ENCODE measurements at regions not wholly inside any gene's neighbourhood (a gene's known extent, or its start where the extent isn't known, plus 50 kb on each side); places are given as distances from the start of the nearest gene placed in this dataset.

DNA sequence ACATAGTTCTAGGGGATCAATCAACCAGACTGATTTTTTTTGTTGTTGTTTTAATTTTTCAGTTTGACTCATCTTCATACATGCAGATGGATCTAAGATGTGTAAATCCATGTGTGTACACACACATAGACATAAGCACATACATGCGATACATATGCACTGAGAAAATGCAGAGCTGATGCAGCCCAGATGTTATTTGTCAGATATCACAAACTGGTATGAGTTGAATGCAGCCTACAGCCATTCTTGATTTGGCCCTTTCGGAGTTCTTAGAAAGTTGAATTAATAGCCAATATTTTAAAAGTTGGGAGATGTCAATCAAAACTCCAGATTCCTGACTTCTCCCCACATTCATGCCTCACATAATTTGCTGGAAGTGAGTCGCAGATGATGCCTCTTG lies 180.4 kb downstream of the SPATA18 start:
- no peak for DNase-seq (ENCODE audit: low read depth)

DNA sequence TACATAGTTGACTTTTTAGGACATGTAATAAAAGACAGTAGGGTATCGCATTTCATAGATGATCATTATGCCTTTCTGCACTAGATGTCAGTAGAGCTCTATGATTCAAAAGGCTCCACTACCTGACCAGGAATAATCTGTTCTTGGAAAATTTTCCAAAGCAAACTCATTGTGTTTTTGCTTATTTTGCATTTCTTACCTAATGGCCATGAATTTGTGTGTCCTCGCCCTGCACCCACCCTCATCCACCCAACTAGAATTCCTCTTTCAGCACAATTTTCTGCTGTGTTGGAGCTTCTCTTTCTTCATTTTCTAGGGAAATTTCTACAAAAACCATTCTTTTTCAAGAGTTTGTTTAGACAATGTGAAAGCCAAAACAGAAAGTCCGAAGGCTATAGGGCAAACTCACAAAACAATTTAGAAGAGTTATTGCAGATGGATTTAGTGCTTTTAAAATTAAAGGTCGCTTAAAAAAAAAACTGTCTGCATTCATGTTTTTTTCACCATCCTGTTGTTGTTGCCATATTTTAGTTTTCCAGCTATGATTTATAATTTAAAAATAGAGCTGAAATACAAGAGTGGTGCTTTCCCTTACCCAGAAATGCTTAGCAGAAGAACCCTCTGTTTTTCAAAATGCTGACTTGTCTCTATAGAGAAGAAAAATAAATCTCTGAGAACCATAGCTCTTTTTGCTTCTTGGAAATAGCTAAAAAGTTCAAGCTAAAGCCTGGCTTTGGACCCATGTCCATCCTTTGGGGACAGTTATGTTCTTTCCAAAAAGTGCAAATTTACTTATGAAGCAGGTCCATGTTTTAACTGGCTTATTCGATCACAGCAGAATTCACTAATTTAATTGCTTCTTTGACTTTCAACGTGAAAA lies 183.7 kb downstream of the SPATA18 start:
- DNase-seq (ENCODE audit: low read depth), result peak; percentile 9

DNA sequence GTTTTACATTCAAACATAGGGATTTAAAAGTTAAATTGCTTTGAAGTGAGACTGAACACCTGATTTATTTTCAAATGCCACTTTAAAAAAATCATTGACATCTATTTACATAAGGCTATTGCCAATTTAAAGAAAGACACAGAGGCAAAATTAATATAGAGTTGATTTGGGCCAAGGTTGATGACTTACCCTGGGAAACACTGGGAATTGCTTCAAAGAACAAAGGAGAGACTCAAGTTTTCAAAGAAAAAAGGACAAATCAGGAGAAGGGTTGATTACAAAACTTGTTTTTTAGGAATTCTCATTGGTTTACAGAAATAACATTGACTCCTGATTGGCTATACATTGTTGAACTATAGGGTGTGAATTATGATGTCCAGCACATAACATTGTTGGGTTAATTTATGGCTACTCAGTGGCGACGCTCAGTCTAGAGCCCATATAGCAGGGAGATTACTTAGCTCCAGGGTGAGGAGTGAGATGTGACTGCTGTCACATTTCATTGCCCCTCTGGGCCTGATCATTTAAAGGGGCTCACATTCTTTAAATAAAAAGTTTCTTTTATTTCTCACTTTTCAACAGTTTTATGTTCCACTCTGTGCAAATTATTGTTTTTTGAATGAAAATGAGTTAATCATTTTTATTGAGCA lies 184.6 kb downstream of the SPATA18 start:
- no peak for DNase-seq (ENCODE audit: low read depth)

DNA sequence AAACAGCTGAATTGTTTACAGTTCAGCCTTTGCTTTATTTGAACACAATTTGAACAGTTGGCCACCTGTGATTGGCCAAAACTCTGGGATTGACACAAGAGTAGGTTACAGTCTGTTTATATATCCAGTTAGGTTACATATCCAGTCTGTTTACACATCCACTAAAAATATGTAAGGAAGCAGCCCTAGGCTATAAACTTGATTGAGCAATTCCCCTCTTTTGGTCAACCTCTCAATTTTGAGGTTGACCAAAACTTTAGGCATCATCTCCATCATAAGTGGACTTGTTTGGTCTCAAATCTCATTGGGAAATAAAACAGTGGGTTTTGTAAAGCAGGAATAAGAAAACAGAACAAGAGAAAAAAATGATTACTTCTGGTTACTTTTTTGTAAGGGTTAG lies 190.8 kb downstream of the SPATA18 start:
- peak; percentile 6 for DNase-seq (ENCODE audit: low read depth)

DNA sequence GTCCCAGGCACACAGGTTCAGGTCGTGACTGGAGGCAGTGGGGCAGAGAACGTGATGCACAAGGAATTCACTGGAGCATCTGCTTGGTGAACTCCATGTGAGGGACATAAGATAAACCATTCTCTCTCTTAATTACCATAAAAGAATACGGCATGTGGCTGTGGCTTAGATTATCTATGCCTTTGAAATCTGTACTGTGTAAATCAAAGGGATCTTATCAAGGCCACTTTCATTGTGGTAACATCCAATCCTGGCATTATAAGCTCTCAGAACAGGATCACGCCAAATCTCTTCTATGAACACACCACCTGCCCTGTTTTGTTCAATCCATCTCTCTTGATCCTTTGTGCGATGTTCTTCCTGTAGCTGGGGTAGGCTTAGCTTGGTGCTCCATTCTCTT lies 192.3 kb downstream of the SPATA18 start:
- no peak for DNase-seq (ENCODE audit: low read depth)

DNA sequence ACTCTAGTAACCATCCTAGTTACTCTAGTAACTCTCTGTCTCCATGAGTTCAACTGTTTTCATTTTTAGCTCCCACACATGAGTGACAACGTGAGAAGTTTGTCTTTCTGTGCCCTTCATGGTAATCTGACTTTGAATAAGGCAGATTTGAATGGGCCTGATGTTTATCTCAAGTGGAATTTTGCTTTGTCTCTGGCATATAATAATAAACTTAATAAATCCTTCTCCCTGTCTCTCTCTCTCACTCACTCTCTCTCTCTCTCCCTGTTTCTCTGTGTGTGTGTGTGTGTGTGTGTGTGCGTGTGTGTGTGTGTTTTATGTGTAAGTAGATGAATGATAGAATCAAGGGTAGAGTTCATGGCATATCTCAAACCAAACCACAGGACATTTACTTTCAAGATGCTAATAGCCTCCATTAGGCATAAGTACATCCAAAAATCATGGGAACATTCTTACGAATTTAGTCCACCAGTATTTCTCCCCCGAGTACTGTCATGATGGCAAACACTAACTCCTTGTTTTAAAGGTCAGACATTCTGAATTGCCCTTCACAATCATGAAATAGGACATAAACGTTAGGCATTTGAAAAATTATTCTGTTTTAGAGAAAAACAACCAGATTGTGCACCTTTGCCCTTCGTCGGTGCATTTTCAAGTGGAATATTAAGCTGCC lies 193.1 kb downstream of the SPATA18 start:
- no peak for DNase-seq (ENCODE audit: low read depth)

DNA sequence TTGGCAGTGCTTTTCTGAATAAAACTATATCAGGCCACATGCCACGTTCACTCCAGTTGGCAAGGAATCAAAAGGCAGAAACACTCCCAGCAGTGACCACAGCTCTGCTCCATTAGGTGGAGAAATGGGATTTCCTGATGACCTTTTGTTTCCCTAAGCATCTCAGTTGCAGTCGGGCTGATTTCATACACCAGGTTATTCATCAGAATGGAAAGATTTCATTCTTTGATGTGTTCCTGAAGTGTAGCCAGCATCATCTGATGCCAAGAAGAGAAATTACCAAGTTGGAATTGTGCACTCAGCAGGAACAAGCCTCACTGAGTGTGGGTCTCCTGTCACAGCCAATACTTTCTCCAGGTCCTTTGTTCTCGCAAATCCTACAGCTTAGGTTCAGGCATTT lies 193.7 kb downstream of the SPATA18 start:
- DNase-seq (ENCODE audit: low read depth), result no peak

DNA sequence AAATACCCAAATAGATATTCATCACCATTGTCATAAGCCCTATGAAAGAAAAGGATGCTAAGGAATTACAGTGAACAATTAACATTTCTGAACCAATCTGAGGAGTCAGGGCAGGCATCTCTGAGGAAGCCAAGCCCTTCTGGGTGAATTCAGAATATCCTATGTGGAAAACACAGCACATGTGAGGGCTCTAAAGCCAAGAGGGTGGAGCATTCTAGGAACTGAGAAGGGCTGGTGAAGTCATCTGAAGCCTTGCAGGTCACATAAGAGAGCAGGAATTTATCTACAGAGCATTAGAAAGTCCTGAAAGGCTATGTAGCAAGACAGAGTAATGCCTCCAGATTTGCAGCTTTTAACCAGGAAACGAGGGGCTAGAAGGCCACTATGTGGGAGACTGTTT lies 195.7 kb downstream of the SPATA18 start:
- DNase-seq (ENCODE audit: low read depth), result no peak

DNA sequence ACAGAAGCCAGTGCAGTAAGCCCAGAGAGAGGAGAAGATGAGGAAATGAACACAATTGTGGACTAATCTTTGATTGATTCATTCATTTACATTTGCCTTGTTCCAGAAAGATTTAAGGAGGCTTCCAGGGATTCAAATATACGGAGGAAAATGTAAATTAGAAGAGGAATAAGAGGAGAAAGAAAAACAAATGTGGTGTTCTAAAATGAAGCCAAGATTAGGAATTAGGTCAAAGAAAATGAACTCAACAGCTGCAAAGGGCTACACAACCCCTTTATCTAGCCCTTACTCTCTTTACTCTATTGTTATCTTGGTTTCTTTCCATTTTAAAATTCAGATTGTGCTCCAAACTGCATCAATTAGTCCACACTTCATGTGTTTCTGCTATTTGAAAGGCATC lies 196.8 kb downstream of the SPATA18 start:
- DNase-seq (ENCODE audit: low read depth), result no peak

DNA sequence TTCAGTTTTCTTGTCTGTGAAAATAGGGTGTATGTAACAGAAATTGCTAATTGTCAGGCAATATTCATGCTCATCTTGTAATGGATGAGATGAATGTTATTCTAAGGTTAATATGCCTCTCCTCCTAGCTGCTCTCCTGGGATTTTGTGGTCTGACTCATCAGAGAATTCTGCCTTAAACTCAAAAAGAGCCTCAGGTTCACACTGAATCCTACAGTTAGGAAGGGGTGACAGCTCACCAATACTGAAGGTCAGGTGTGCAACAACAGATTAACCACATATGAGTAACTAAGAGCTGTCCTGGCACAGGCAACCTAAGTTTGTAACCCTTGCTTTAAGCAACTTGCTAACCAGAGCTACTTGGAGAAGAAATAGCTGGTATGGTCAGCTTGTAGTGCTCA lies 197.7 kb downstream of the SPATA18 start:
- DNase-seq (ENCODE audit: low read depth), result peak; percentile 9

DNA sequence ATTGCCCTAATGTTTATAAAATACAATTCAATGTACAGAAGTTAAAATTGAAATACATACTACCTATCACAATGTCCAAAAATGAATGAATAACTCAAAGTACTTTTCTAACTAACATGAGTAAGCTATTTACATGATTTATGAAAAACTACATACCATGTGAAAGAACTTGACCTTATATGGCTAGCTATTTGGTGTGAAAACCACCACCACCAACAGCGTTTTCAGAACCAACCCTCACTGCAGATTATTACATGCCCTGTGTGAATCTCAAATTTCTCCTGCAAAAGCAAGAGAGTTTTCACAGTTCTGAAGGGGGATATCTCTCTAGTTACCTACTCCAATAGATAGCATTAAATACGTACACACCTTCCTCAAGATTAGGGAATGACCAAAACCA lies 198.5 kb downstream of the SPATA18 start:
- no peak for DNase-seq (ENCODE audit: low read depth)

DNA sequence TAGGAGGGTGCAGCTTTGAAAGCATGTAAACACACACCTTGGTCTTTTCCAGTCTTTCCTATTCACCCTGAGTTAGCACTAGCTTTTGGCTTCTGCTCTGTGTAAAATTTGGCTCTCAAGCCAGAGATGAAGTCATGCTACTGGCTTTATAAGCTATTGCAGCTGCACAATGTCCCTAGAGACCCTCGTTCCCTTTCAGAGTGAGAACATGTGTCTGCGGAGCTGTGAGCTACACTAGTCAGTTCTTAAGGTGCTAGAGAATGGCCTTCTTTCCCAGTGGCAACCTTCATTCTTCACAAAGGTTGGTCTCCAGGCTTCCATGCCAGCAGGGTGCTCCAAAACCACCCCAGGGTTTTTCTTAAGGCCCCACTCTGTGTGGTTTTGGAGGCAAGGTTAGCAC lies 199.1 kb downstream of the SPATA18 start:
- DNase-seq (ENCODE audit: low read depth), result no peak

DNA sequence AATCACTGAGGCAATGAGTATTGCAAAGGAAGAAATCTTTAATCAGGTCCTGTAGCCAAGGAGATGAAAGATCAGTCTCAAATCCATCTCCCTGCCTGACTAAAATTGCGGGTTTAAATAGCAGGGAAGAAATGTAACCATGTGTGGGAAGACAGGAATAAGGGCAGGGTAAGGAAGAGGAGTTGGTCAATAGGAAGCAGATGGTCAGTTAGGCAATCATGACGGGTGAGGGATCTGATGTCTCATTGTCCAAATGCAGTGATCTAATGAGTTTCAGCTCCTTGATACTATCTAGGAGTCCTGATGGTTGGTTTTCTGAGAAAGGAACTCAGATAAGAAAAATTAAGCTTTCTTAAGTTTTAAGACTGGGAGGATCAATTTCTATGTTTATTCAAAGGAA lies 200.8 kb downstream of the SPATA18 start:
- no peak for DNase-seq (ENCODE audit: low read depth)

DNA sequence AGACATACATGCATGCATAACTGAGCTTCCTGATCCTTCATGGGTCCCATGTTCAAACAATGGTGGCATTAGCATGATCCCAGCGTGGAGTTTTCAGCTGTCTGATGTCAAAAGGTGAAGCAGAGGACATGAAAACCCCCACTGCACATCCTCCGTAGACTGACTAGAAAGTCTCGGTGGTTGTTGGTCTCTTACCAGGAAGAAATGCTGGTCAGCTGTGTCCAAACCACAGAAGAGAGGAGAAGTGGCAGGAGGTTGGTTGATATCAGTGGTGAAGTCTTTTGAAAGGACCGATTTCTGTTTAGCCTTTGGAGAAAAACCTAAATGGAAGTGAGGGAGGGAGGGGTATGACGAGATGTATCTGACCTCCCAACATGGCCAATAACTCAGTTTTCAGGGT lies 201.9 kb downstream of the SPATA18 start:
- DNase-seq (ENCODE audit: low read depth), result no peak

DNA sequence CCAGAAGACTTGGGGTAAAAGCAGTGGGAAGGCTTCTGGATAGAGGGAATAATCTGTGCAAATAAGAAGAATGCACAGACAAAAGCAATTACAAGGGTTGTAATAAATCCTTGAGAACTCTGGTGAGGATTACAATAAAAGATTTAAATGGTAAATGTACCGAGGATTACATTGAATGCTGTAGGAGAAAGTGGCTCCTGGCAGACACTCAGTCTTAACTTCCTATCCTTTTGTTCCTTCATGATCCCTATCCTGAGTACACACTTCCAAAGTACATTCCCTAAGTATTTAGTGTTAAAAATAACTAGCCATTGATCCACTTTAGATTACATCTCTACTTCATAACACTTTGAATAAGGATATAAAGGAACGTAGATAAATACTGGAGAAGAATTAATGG lies 205.4 kb downstream of the SPATA18 start:
- no peak for DNase-seq (ENCODE audit: low read depth)

DNA sequence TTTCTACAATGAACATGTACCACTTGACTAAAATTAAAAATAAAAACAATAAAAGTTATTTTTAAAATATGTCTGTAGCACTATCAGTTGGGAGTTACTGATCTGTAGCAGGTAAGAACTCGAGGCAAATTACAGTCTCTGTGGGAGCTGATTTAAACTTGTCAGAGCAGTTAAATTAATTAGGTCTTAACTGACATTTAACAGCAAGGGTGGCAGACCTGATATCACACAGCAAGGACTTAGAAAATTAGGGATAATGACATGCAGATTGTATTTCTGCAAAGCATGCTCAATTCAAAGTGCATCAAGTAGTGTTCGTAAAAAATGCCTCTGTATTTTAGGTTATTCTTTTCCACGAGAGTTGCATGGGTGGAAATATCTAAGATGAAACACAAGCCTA lies 208.9 kb downstream of the SPATA18 start:
- no peak for DNase-seq (ENCODE audit: low read depth)

DNA sequence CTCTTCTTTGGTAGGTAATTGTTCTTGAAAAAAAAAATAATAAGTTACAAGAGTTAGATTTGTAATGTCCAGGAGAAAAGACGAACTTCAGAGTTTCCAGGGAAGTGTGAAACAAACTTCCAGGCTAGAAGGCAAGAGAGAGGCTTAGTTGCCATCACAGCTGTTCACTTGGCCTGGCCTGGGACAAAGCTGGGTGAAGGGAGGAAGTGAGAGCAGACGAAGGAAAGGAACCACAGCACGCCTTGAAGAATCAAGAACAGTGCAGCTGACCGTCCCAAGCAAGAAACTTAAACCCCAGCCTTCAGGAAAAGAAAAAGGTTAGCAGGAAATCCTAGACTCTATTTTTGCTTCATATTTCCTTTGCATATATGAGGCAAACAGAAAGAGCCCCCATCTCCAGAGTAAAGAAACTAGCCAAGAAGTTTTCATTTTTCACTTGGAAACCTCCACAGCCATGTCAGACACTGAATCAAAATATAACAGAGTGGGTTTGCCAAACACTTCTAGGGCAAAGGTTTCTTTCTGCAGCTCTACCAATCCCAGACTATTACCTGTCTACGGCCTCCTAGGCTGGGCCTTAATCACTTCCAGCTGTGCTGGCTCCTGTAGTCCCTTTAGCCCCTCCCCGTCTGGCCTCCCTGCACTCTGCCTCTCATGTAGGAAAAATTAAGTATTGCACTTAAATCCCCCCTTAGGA lies 209.6 kb downstream of the SPATA18 start:
- no peak for DNase-seq (ENCODE audit: low read depth)

DNA sequence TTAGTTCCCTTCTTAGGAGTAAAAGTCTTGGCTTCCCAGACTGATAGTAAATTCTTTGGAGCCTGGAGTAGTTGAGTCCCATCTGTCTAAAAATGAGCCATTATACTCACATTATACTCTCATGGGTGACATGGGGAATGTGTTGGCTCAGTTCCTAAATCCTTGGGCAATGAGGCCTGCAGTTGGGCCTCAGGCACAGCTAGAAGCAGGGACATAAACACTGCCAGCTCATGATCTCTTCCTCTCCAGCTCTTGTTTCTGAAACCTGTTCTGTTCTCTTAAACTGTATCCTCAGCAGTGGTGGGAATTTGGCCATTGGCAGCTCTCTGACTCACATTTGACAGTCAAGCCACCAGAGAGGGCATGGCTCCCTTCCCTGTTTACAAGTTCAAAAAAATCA lies 212.5 kb downstream of the SPATA18 start:
- DNase-seq (ENCODE audit: low read depth), result peak; percentile 4

DNA sequence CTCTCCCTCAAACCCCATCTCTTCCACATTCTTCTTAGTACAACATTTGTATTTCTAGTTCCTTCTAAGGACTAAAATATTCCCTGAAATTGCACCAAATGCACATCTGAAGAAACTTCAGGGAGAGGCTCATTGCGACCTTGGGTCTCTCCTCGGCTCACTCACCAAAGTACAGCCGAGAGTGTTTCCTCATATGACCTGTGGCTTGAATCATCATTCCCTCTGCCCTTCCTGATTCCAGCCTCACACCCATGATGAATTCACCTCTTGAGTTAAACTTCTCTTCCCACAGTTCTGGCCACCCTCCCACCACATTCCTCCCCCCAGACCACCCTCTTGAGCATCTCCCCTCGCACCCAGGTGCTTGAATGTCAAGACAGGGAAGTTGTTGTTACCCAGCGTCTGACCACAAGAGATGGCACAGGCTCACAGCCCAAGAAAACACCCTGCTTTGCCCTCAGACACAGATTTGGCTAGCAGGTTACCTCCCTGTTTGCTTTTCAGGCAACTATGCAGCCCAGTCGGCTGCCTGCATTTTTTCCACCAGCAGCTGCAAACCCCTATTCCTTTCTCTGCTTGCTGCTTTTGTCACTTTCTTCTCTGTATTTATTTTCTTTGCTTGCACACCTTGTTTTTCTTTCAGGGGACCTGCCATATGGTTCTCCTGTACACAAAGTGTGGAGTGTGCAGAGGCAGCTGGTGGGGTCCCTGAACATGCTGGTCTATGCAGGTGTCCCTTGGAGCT lies 214.8 kb downstream of the SPATA18 start:
- DNase-seq (ENCODE audit: low read depth), result no peak

DNA sequence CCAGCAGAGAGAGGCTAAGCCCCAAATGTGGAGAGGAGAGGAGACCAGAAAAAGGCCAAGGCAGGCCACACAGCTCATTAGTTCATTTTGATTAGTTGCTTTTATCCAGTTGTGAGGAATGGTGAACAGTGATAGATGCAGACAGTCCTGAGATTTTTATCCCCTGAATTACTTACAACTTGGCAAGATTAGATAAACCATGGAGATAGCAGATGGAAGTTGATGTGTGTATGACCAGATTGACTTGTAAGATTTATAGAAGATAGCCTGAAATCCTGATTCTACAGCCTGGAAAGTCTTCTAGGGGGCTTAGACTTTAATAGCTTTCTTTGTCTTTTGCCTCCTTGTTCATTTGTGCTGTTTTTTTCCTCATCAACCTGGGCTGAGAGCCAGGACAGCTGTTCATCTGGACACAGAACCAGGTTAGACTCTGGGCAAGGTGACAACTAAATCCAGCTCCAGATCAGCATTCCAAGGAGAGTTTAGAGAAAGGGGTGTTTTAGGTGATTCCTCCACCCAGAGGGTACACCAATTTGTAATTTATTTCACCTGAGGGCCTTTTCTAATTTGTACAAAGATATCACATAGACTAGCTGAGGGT lies 215.5 kb downstream of the SPATA18 start:
- no peak for DNase-seq (ENCODE audit: low read depth)

DNA sequence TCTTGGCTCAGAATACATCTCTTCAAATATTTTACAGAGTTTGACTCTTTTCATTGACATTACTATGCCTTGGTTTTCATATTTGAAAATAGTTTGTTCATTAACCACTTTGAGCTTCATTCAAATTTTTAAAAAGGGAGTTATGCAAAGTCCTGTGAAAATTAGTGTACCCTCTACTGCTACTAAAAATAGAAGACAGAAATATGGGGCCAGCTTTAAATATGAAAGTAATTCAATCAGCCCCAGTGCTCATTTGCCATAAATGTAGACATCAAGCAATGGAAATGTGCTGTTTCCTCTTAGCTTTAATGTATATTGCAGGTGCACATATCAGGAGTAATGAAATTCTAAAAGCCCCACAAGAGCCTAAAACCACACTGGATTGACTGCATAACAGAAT lies 218.7 kb downstream of the SPATA18 start:
- no peak for DNase-seq (ENCODE audit: low read depth)
